GM23338 (cell line): ENCODE measurements at regions not wholly inside any gene's neighbourhood (a gene's known extent, or its start where the extent isn't known, plus 50 kb on each side); places are given as distances from the start of the nearest gene placed in this dataset.

Experiments
- EZH2 ChIP-seq: fragments of 200-600 bp; sonication (generic); IDR thresholded peaks from one replicate; pipeline ENCODE4 v1.8.0; 2017; ENCODE audit warnings: antibody characterized with exemption, mild to moderate bottlenecking, low read depth; ENCODE audit not compliant: unreplicated experiment
- EZH2phosphoT487 ChIP-seq: fragments of 200-600 bp; sonication (generic); IDR thresholded peaks from one replicate; pipeline ENCODE4 v1.8.1; 2018; ENCODE audit warnings: antibody characterized with exemption; ENCODE audit not compliant: unreplicated experiment
- NANOG ChIP-seq: IDR thresholded peaks from 2 replicates; pipeline ENCODE4 v1.6.1; 2016; ENCODE audit warnings: antibody characterized with exemption, borderline replicate concordance
- REST ChIP-seq: IDR thresholded peaks from one replicate; pipeline ENCODE4 v1.6.1; 2018; ENCODE audit warnings: antibody characterized with exemption; ENCODE audit not compliant: unreplicated experiment
- STAT1 ChIP-seq: IDR thresholded peaks from one replicate; pipeline ENCODE4 v1.6.1; 2016; ENCODE audit warnings: antibody characterized with exemption; ENCODE audit not compliant: unreplicated experiment
- ZNF114 ChIP-seq: fragments of 250-450 bp; sonication (Bioruptor Pico); IDR thresholded peaks from 2 replicates; pipeline ENCODE4 v1.5.0; 2020; ENCODE audit warnings: mild to moderate bottlenecking, moderate library complexity
- ZNF331 ChIP-seq: fragments of 250-450 bp; sonication (Bioruptor Pico); IDR thresholded peaks from 2 replicates; pipeline ENCODE4 v1.5.0; 2020; ENCODE audit warnings: low read depth, mild to moderate bottlenecking, moderate library complexity
- ZNF462 ChIP-seq: fragments of 250-450 bp; sonication (Bioruptor Pico); IDR thresholded peaks from 2 replicates; pipeline ENCODE4 v1.5.0; 2020; ENCODE audit warnings: mild to moderate bottlenecking, moderate library complexity
- TF ChIP-seq, protein P1 (sequence below): IDR thresholded peaks from 2 replicates; pipeline ENCODE4 v1.6.1; 2016; ENCODE audit warnings: antibody characterized with exemption

GRCh38 chr1:29932626-29933025, 696.3 kb downstream of the PTPRU start (continued):
- TF ChIP-seq ZNF462 (no peak), ZNF114 (no peak), NANOG (no peak), EZH2phosphoT487 (no peak), EZH2 (no peak), STAT1 (no peak), REST (no peak), ZNF331 (no peak)
- TF ChIP-seq, protein P1, sequence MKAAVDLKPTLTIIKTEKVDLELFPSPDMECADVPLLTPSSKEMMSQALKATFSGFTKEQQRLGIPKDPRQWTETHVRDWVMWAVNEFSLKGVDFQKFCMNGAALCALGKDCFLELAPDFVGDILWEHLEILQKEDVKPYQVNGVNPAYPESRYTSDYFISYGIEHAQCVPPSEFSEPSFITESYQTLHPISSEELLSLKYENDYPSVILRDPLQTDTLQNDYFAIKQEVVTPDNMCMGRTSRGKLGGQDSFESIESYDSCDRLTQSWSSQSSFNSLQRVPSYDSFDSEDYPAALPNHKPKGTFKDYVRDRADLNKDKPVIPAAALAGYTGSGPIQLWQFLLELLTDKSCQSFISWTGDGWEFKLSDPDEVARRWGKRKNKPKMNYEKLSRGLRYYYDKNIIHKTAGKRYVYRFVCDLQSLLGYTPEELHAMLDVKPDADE, result no peak
